NCI-H1092 (cell line): ENCODE measurements at regions not wholly inside any gene's neighbourhood (a gene's known extent, or its start where the extent isn't known, plus 50 kb on each side); places are given as distances from the start of the nearest gene placed in this dataset.
"Not testable (repeated sequence)": the region's sequence is repeated elsewhere in the genome, so short reads cannot be mapped to it uniquely, and the experiment has no call there.

Source experiments
- DNase-seq: peaks from one replicate; lab custom pipeline; 2025; lab: John Stamatoyannopoulos, UW

- DNase-seq: no peak
These were observed 327.4 kb upstream of the MAP3K7 start for GRCh38 chr6:90914312-90914711.

GRCh38 chr6:90913266-90913960 is 326.5 kb upstream of the MAP3K7 start:
- no peak for DNase-seq

- DNase-seq: no peak
These were observed 324.8 kb upstream of the MAP3K7 start for GRCh38 chr6:90911642-90912041.

GRCh38 chr6:90910893-90911292 is 324.0 kb upstream of the MAP3K7 start:
- DNase-seq: no peak

- DNase-seq: no peak
These were observed 321.2 kb upstream of the MAP3K7 start for GRCh38 chr6:90907931-90908655.

GRCh38 chr6:90905351-90905750 is 318.5 kb upstream of the MAP3K7 start:
- no peak for DNase-seq

- DNase-seq: no peak
These were observed 313.2 kb upstream of the MAP3K7 start for GRCh38 chr6:90900034-90900433.

GRCh38 chr6:90898763-90899162 is 311.9 kb upstream of the MAP3K7 start:
- no peak for DNase-seq

- no peak for DNase-seq
These were observed 309.2 kb upstream of the MAP3K7 start for GRCh38 chr6:90896075-90896547.

- DNase-seq: no peak
These were observed 308.6 kb upstream of the MAP3K7 start for GRCh38 chr6:90895299-90896074.

GRCh38 chr6:90894285-90895130 is 307.6 kb upstream of the MAP3K7 start:
- no peak for DNase-seq

- no peak for DNase-seq
These were observed 306.5 kb upstream of the MAP3K7 start for GRCh38 chr6:90893400-90893799.

GRCh38 chr6:90892271-90892670 is 305.4 kb upstream of the MAP3K7 start:
- no peak for DNase-seq

- no peak for DNase-seq
These were observed 304.5 kb upstream of the MAP3K7 start for GRCh38 chr6:90891355-90891754.

- no peak for DNase-seq
These were observed 303.9 kb upstream of the MAP3K7 start for GRCh38 chr6:90890683-90891330.

GRCh38 chr6:90887764-90888163 is 300.9 kb upstream of the MAP3K7 start:
- no peak for DNase-seq

- DNase-seq: no peak
These were observed 298.8 kb upstream of the MAP3K7 start for GRCh38 chr6:90885611-90886056.

GRCh38 chr6:90885137-90885536 is 298.3 kb upstream of the MAP3K7 start:
- not testable (repeated sequence) for DNase-seq

- DNase-seq: no peak
These were observed 290.7 kb upstream of the MAP3K7 start for GRCh38 chr6:90877616-90878015.

GRCh38 chr6:90874931-90875330 is 288.1 kb upstream of the MAP3K7 start:
- no peak for DNase-seq

GRCh38 chr6:90872981-90873380 is 286.1 kb upstream of the MAP3K7 start:
- no peak for DNase-seq
